Neural progenitor cell (in vitro differentiated cells): ENCODE measurements at regions not wholly inside any gene's neighbourhood (a gene's known extent, or its start where the extent isn't known, plus 50 kb on each side); places are given as distances from the start of the nearest gene placed in this dataset.

ENCODE experiments used
- DNase-seq: peaks from one replicate; pipeline ENCODE4 v3.0.0-alpha.2; 2016; ENCODE audit warnings: low spot score
- H2AFZ ChIP-seq: fragments of 200-600 bp; sonication (generic); replicated peaks from 2 replicates; pipeline ENCODE4 v1.6.1; 2016; ENCODE audit warnings: antibody characterized with exemption
- H3F3A ChIP-seq: fragments of 200-600 bp; sonication (generic); 2 replicates; pipeline ENCODE4 v1.6.1; 2016; ENCODE audit warnings: antibody characterized with exemption, low read depth
- H3K27ac ChIP-seq: fragments of 200-600 bp; sonication (generic); 2 replicates; pipeline ENCODE4 v1.5.1; 2016; ENCODE audit warnings: mild to moderate bottlenecking
- H3K27me3 ChIP-seq: fragments of 200-600 bp; sonication (generic); 2 replicates; pipeline ENCODE4 v1.6.1; 2016; ENCODE audit warnings: mild to moderate bottlenecking, moderate library complexity
- H3K36me3 ChIP-seq: fragments of 200-600 bp; sonication (generic); 2 replicates; pipeline ENCODE4 v1.5.1; 2016
- H3K4me1 ChIP-seq: fragments of 200-600 bp; sonication (generic); 2 replicates; pipeline ENCODE4 v1.6.1; 2016; ENCODE audit warnings: mixed run types
- H3K4me2 ChIP-seq: fragments of 200-600 bp; sonication (generic); 2 replicates; pipeline ENCODE4 v1.6.1; 2016
- H3K4me3 ChIP-seq: fragments of 200-600 bp; sonication (generic); 2 replicates; pipeline ENCODE4 v1.5.1; 2016
- H3K79me2 ChIP-seq: fragments of 200-600 bp; sonication (generic); 2 replicates; pipeline ENCODE4 v1.6.1; 2016; ENCODE audit warnings: low read depth
- H3K9ac ChIP-seq: fragments of 200-600 bp; sonication (generic); 2 replicates; pipeline ENCODE4 v1.6.1; 2016
- H3K9me3 ChIP-seq: fragments of 200-600 bp; sonication (generic); 2 replicates; pipeline ENCODE4 v1.5.1; 2016; ENCODE audit warnings: low read depth
- H4K20me1 ChIP-seq: fragments of 200-600 bp; sonication (generic); 2 replicates; pipeline ENCODE4 v1.6.1; 2016; ENCODE audit warnings: low read depth
- H3K27ac Mint-ChIP-seq: 3 replicates; pipeline ENCODE4 v1.8.0; 2021; ENCODE audit warnings: mixed read lengths
- H3K27me3 Mint-ChIP-seq: 2 replicates; pipeline ENCODE4 v1.8.0; 2022; ENCODE audit warnings: low read depth, mild to moderate bottlenecking, inconsistent platforms, moderate library complexity, mixed read lengths; ENCODE audit not compliant: insufficient read depth
- H3K36me3 Mint-ChIP-seq: 3 replicates; pipeline ENCODE4 v1.8.0; 2021; ENCODE audit warnings: mixed read lengths
- H3K4me1 Mint-ChIP-seq: 3 replicates; pipeline ENCODE4 v1.8.0; 2021; ENCODE audit warnings: mixed read lengths
- H3K4me3 Mint-ChIP-seq: 3 replicates; pipeline ENCODE4 v1.8.0; 2021; ENCODE audit warnings: mild to moderate bottlenecking, moderate library complexity, mixed read lengths
- H3K9me3 Mint-ChIP-seq: 3 replicates; pipeline ENCODE4 v1.8.0; 2020; ENCODE audit warnings: mixed read lengths
- EZH2 ChIP-seq: fragments of 200-600 bp; sonication (generic); IDR thresholded peaks from 2 replicates; pipeline ENCODE4 v1.6.1; 2017; ENCODE audit warnings: antibody characterized with exemption, mild to moderate bottlenecking, moderate library complexity
- EZH2phosphoT487 ChIP-seq: fragments of 200-600 bp; sonication (generic); IDR thresholded peaks from 2 replicates; pipeline ENCODE4 v1.6.1; 2017; ENCODE audit warnings: antibody characterized with exemption
- TF ChIP-seq, protein P1 (sequence below): fragments of 200-600 bp; sonication (generic); IDR thresholded peaks from 2 replicates; pipeline ENCODE4 v1.5.1; 2017; ENCODE audit warnings: antibody characterized with exemption, mild to moderate bottlenecking

DNA sequence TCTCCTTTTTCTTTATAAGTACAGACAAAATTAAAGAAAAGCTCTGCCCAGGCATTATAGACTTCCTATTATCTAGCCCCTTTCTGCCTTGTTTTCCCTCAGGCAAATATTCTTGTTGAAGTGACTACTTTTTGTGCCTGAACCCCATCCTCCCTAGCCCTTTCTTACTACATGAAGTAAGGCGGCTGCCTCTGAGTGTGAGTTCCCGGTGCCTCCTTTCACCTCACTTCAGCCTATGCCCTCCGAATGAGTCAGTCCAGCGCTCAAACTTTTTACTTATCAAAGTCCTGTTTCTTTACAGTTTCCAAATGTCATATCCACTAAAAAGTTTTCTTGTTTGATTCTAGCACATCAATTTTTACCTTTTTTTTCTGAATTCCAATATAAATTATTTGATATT lies 778.3 kb upstream of the NRXN1 start:
- Histone ChIP-seq H3K27ac (no peak overlapping the region), H3K4me2 (no peak overlapping the region), H3K79me2 (no peaks in the 10 kb centered on the region), H4K20me1 (no peaks in the 10 kb centered on the region), H2AFZ (peak overlapping the region; percentile 57), H3F3A (no peaks in the 10 kb centered on the region), H3K36me3 (no peaks in the 10 kb centered on the region), H3K9ac (no peak overlapping the region), H3K27me3 (no peaks in the 10 kb centered on the region), H3K4me1 (no peaks in the 10 kb centered on the region), H3K4me3 (no peak overlapping the region), H3K9me3 (no peaks in the 10 kb centered on the region)
- no peak for DNase-seq
- H3K27ac Mint-ChIP-seq = no peak overlapping the region
- no peaks in the 10 kb centered on the region for H3K36me3 Mint-ChIP-seq
- H3K9me3 Mint-ChIP-seq = no peaks in the 10 kb centered on the region
- H3K4me3 Mint-ChIP-seq = no peak overlapping the region
- TF ChIP-seq EZH2 (no peak), EZH2phosphoT487 (no peak)
- TF ChIP-seq, protein P1, sequence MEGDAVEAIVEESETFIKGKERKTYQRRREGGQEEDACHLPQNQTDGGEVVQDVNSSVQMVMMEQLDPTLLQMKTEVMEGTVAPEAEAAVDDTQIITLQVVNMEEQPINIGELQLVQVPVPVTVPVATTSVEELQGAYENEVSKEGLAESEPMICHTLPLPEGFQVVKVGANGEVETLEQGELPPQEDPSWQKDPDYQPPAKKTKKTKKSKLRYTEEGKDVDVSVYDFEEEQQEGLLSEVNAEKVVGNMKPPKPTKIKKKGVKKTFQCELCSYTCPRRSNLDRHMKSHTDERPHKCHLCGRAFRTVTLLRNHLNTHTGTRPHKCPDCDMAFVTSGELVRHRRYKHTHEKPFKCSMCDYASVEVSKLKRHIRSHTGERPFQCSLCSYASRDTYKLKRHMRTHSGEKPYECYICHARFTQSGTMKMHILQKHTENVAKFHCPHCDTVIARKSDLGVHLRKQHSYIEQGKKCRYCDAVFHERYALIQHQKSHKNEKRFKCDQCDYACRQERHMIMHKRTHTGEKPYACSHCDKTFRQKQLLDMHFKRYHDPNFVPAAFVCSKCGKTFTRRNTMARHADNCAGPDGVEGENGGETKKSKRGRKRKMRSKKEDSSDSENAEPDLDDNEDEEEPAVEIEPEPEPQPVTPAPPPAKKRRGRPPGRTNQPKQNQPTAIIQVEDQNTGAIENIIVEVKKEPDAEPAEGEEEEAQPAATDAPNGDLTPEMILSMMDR = no peak
- H3K4me1 Mint-ChIP-seq = no peaks in the 10 kb centered on the region
- peaks cover 2% of the 10 kb centered on the region for H3K27me3 Mint-ChIP-seq

DNA sequence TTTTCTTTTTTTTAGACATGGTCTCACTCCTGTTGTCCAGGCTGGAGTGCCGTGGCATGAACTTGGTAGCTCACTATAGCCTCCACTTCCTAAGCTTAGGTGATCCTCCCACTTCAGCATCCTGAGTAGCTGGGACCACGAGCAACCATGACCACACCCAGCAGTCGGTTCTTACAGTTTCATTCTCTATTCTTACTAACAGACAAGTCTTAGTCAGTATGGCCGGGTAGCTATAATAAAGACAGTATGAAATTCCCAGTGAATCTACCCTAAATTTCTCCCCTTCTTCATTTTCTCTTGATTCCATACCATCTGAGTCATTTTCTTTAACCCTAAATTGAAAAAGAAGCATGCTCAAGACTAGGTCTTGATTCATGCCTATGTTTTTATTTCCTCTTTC lies 775.3 kb upstream of the NRXN1 start:
- no peak overlapping the region for H3K9ac ChIP-seq
- TF ChIP-seq EZH2phosphoT487 (no peak), EZH2 (no peak)
- TF ChIP-seq, protein P1 = no peak
- no peaks in the 10 kb centered on the region for H3K36me3 Mint-ChIP-seq
- peaks cover 2% of the 10 kb centered on the region for H3K27me3 Mint-ChIP-seq
- H3K4me2 ChIP-seq = no peak overlapping the region
- no peaks in the 10 kb centered on the region for H3F3A ChIP-seq
- no peaks in the 10 kb centered on the region for H3K9me3 Mint-ChIP-seq
- no peaks in the 10 kb centered on the region for H4K20me1 ChIP-seq
- no peaks in the 10 kb centered on the region for H3K79me2 ChIP-seq
- H3K27ac ChIP-seq = no peak overlapping the region
- H3K4me1 ChIP-seq = no peaks in the 10 kb centered on the region
- no peaks in the 10 kb centered on the region for H3K9me3 ChIP-seq
- H3K4me3 Mint-ChIP-seq = no peak overlapping the region
- H2AFZ ChIP-seq = no peak overlapping the region
- H3K4me3 ChIP-seq = no peak overlapping the region
- no peak overlapping the region for H3K27ac Mint-ChIP-seq
- H3K27me3 ChIP-seq = no peaks in the 10 kb centered on the region
- no peak for DNase-seq
- H3K36me3 ChIP-seq = no peaks in the 10 kb centered on the region
- no peaks in the 10 kb centered on the region for H3K4me1 Mint-ChIP-seq

GRCh38 chr2:51795248-51795888 lies 763.4 kb upstream of the NRXN1 start:
- Mint-ChIP-seq H3K27me3 (no peaks in the 10 kb centered on the region), H3K27ac (peak overlapping the region; percentile 12), H3K4me3 (peak overlapping the region; percentile 62), H3K9me3 (peaks cover 6% of the 10 kb centered on the region), H3K36me3 (no peaks in the 10 kb centered on the region), H3K4me1 (peaks cover 16% of the 10 kb centered on the region)
- TF ChIP-seq, protein P1 = peak; percentile 71
- TF ChIP-seq EZH2phosphoT487 = no peak
- TF ChIP-seq EZH2 = no peak
- H3K9ac ChIP-seq = no peak overlapping the region
- H3K9me3 ChIP-seq = no peaks in the 10 kb centered on the region
- no peaks in the 10 kb centered on the region for H3F3A ChIP-seq
- DNase-seq = peak; percentile 57
- H3K4me3 ChIP-seq = no peak overlapping the region
- H3K4me1 ChIP-seq = no peaks in the 10 kb centered on the region
- peak overlapping the region; percentile 41 for H2AFZ ChIP-seq
- no peaks in the 10 kb centered on the region for H3K79me2 ChIP-seq
- H3K4me2 ChIP-seq = no peak overlapping the region
- no peaks in the 10 kb centered on the region for H4K20me1 ChIP-seq
- no peak overlapping the region for H3K27ac ChIP-seq
- no peaks in the 10 kb centered on the region for H3K36me3 ChIP-seq
- no peaks in the 10 kb centered on the region for H3K27me3 ChIP-seq
